ENCODE measurements at regions not wholly inside any gene's neighbourhood (a gene's known extent, or its start where the extent isn't known, plus 50 kb on each side); places are given as distances from the start of the nearest gene placed in this dataset.

DNA sequence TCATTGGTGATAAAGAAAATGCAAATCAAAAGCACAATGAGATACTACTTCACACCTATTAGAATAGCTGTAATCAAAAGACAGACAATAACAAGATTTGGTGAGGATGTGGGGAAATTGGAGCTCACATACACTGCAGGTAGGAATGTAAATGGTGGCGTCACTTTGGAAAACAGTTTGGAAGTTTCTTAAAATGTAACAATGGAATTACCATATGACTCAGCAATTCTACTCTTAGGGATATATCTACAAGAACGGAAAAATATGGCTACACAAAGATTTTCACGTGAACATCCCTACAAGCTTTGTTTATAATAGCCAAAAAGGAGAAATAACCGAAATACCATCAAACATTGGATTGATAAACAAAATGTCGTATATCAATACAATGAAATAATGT is 270.4 kb downstream of the DOK5 start:
- Histone ChIP-seq H3K36me3 (no peaks in the 10 kb centered on the region), H3K27ac (no peak overlapping the region), H3K4me1 (ENCODE audit: low read depth) (peaks cover 14% of the 10 kb centered on the region), H3K27me3 (no peaks in the 10 kb centered on the region), H3K4me3 (no peak overlapping the region), H3K9me3 (ENCODE audit: low read depth) (no peaks in the 10 kb centered on the region)
- no peak for DNase-seq (ENCODE audit: low read depth in 1 of 2, low spot score in 1 of 2)
- TF ChIP-seq, protein P1, sequence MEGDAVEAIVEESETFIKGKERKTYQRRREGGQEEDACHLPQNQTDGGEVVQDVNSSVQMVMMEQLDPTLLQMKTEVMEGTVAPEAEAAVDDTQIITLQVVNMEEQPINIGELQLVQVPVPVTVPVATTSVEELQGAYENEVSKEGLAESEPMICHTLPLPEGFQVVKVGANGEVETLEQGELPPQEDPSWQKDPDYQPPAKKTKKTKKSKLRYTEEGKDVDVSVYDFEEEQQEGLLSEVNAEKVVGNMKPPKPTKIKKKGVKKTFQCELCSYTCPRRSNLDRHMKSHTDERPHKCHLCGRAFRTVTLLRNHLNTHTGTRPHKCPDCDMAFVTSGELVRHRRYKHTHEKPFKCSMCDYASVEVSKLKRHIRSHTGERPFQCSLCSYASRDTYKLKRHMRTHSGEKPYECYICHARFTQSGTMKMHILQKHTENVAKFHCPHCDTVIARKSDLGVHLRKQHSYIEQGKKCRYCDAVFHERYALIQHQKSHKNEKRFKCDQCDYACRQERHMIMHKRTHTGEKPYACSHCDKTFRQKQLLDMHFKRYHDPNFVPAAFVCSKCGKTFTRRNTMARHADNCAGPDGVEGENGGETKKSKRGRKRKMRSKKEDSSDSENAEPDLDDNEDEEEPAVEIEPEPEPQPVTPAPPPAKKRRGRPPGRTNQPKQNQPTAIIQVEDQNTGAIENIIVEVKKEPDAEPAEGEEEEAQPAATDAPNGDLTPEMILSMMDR (IDR thresholded peaks at IDR 0.05; ENCODE audit: low read depth, low read length) = no peak

DNA sequence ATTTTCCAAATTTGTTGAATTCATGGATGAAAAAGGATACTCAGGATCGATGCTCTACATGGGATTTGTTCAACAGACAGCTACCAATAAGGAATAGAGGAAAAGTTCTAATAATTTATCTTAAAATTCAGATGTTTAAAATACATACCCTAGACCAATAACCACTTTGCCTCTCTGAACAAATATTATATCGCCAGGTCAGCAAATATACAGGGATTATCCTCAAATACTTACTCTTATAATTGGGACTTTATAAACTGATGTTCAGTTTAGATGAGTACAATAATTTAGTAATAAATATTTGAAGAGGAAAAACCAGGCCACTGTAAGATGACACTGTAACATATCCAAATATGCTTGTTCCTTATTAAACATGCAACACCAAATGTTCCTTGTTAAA is 268.7 kb downstream of the DOK5 start:
- Histone ChIP-seq H3K4me3 (no peak overlapping the region), H3K27me3 (no peaks in the 10 kb centered on the region), H3K27ac (no peak overlapping the region), H3K4me1 (ENCODE audit: low read depth) (peaks cover 17% of the 10 kb centered on the region), H3K9me3 (ENCODE audit: low read depth) (no peaks in the 10 kb centered on the region), H3K36me3 (no peaks in the 10 kb centered on the region)
- TF ChIP-seq, protein P1 (IDR thresholded peaks at IDR 0.05; ENCODE audit: low read depth, low read length) = no peak
- no peak for DNase-seq (ENCODE audit: low read depth in 1 of 2, low spot score in 1 of 2)

DNA sequence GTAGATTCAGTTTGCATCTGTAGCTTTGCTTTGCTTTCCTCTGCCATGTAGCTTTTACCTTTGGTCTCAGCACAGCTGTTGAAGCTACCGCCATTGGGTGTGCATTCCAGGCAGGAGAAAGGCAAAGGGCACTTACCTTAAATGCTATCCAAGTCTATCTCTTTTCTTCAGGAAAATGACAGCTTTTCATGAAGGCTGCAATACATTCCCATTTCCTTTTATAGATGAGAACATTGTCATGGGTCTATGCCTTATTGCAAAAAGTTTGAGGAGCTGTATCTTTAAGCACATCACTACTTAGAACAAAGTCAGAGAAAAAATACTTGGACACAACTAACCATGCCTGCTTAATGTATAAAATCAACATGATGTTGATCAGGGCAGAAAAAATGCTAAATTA is 266.8 kb downstream of the DOK5 start:
- TF ChIP-seq, protein P1 (IDR thresholded peaks at IDR 0.05; ENCODE audit: low read depth, low read length) = no peak
- Histone ChIP-seq H3K27ac (no peak overlapping the region), H3K27me3 (no peaks in the 10 kb centered on the region), H3K4me3 (no peak overlapping the region), H3K36me3 (no peaks in the 10 kb centered on the region), H3K4me1 (ENCODE audit: low read depth) (peaks cover 17% of the 10 kb centered on the region), H3K9me3 (ENCODE audit: low read depth) (no peaks in the 10 kb centered on the region)
- DNase-seq (ENCODE audit: low read depth in 1 of 2, low spot score in 1 of 2) = no peak

DNA sequence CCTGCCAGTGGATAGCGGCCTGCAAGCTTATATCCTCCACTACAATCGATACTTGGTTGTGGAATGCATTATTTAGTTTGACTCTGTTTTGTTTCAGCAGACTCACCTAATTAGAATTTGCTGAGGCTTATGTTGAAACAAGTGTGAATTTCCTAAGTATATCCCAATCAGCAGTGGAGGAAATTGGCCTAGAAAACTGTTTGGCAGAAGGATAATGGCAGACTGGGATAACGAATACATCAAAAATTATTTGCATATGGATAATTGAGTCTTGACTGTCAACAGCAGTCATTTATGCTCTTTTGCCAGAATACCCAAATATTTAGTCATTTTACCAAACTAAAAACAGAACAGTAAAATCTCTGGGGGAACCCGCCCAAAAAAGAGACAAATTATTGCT is 261.0 kb downstream of the DOK5 start:
- TF ChIP-seq, protein P1 (IDR thresholded peaks at IDR 0.05; ENCODE audit: low read depth, low read length) = no peak
- no peak for DNase-seq (ENCODE audit: low read depth in 1 of 2, low spot score in 1 of 2)

DNA sequence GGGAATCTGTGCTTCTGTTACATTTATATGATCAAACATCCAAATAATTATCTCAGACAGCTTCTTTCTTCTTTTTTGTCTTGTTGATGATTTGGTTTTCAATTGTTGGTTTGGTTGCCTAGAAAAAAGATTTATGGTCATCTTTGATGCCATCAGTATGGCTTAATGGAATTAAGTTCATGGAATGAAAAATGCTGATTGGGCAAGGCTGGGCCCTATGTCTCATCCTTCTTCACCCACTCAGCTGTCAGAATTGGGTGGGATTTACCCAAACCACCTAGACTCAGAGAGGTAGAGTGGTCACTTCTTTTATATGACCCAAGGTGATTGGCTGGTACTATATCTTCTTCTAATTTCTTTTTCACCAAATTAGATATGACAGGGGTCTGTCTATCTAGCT is 258.3 kb downstream of the DOK5 start:
- H3K4me3 ChIP-seq = no peak overlapping the region
- no peak for DNase-seq (ENCODE audit: low read depth in 1 of 2, low spot score in 1 of 2)
- H3K4me1 ChIP-seq (ENCODE audit: low read depth) = no peaks in the 10 kb centered on the region
- H3K36me3 ChIP-seq = no peaks in the 10 kb centered on the region
- H3K27me3 ChIP-seq = no peaks in the 10 kb centered on the region
- TF ChIP-seq, protein P1 (IDR thresholded peaks at IDR 0.05; ENCODE audit: low read depth, low read length) = no peak
- no peaks in the 10 kb centered on the region for H3K9me3 ChIP-seq (ENCODE audit: low read depth)
- H3K27ac ChIP-seq = no peak overlapping the region

More for the DNA sequence above, 261.0 kb downstream of the DOK5 start:
- Histone ChIP-seq H3K4me1 (ENCODE audit: low read depth) (peaks cover 5% of the 10 kb centered on the region), H3K9me3 (ENCODE audit: low read depth) (no peaks in the 10 kb centered on the region), H3K4me3 (no peak overlapping the region), H3K36me3 (no peaks in the 10 kb centered on the region), H3K27ac (no peak overlapping the region), H3K27me3 (no peaks in the 10 kb centered on the region)

DNA sequence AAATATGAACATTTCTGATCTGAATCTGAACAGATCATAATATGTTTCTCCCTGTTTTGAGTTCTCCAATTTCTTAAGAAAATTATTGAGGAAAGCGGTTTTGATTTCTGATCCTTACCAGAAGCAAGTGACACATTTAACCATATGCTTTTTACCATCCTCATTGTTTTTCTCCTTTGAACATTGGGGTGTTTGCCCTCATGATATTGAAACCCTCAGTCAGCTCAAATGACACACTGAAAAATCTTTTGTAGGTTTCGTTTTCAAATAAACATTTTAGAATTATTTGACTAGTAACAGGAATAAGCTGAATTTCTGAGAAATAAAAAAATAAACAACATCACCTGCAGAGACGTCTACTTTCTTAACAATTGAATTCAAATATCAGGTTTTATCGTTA is 252.1 kb downstream of the DOK5 start:
- Histone ChIP-seq H3K4me3 (no peak overlapping the region), H3K4me1 (ENCODE audit: low read depth) (no peaks in the 10 kb centered on the region), H3K27me3 (no peaks in the 10 kb centered on the region), H3K27ac (no peak overlapping the region), H3K36me3 (no peaks in the 10 kb centered on the region), H3K9me3 (ENCODE audit: low read depth) (no peaks in the 10 kb centered on the region)
- no peak for DNase-seq (ENCODE audit: low read depth in 1 of 2, low spot score in 1 of 2)
- TF ChIP-seq, protein P1 (IDR thresholded peaks at IDR 0.05; ENCODE audit: low read depth, low read length) = no peak
